H1 (cell line): ENCODE measurements at regions not wholly inside any gene's neighbourhood (a gene's known extent, or its start where the extent isn't known, plus 50 kb on each side); places are given as distances from the start of the nearest gene placed in this dataset.

Experiments
- CTCF ChIA-PET: fragments of 300-600 bp; sonication (Branson Sonifier 250); formaldehyde crosslinking; loops from one replicate; lab custom pipeline; 2021; ENCODE audit not compliant: partially characterized antibody; lab: Charles Lee
- POLR2A ChIA-PET: fragments of 300-600 bp; sonication (Branson Sonifier 250); formaldehyde crosslinking; loops from one replicate; lab custom pipeline; 2021; ENCODE audit warnings: inconsistent platforms; ENCODE audit not compliant: partially characterized antibody; lab: Charles Lee
- DNase-seq, 2 experiments: peaks; one replicate each; pipeline versions ENCODE4 v3.0.0 to v3.0.0-alpha.2; 2010 to 2022; ENCODE audit warnings: low spot score in 2 of 2, low read depth in 1 of 2, mixed read lengths in 1 of 2
- FAIRE-seq: peaks from 2 replicates; lab custom pipeline; 2011; peaks lifted over from hg19 to GRCh38; lab: Jason Lieb, UNC
- H2AFZ ChIP-seq: 2 replicates; pipeline ENCODE4 v1.8.1; 2012; ENCODE audit warnings: low read length, inconsistent platforms
- H2AK5ac ChIP-seq: 2 replicates; pipeline ENCODE4 v1.6.1; 2013; ENCODE audit warnings: low read depth, low read length
- H2BK120ac ChIP-seq: replicated peaks from 2 replicates; pipeline ENCODE3; 2013; ENCODE audit warnings: low read depth, low read length, inconsistent platforms
- H2BK12ac ChIP-seq: 2 replicates; pipeline ENCODE4 v1.6.1; 2013; ENCODE audit warnings: low read depth, low read length
- H2BK15ac ChIP-seq: 2 replicates; pipeline ENCODE4 v1.6.1; 2013; ENCODE audit warnings: low read length
- H2BK20ac ChIP-seq: 2 replicates; pipeline ENCODE4 v1.6.1; 2013; ENCODE audit warnings: low read length
- H2BK5ac ChIP-seq: 2 replicates; pipeline ENCODE4 v1.6.1; 2013; ENCODE audit warnings: low read depth, low read length
- H3K14ac ChIP-seq: 2 replicates; pipeline ENCODE4 v1.6.1; 2013; ENCODE audit warnings: inconsistent platforms; ENCODE audit not compliant: insufficient read length
- H3K18ac ChIP-seq: 2 replicates; pipeline ENCODE4 v1.6.1; 2013; ENCODE audit warnings: low read length; ENCODE audit errors: extremely low read depth
- H3K23ac ChIP-seq: 2 replicates; pipeline ENCODE4 v1.6.1; 2013; ENCODE audit warnings: inconsistent platforms; ENCODE audit not compliant: insufficient read length
- H3K23me2 ChIP-seq: 2 replicates; pipeline ENCODE4 v1.6.1; 2013; ENCODE audit warnings: low read depth, low read length
- H3K27ac ChIP-seq: 2 replicates; pipeline ENCODE4 v1.6.1; 2011; ENCODE audit warnings: low read depth, low read length, inconsistent platforms
- H3K27me3 ChIP-seq, 4 experiments: replicated peaks in 1 of 4; 1 replicate in 1 of 4; 2 replicates in 3 of 4; pipeline versions ENCODE4 v1.6.1 to v1.8.1; 2011 to 2013; ENCODE audit warnings: low read length in 3 of 4, mild to moderate bottlenecking in 3 of 4, inconsistent platforms in 2 of 4, mixed read lengths in 2 of 4, moderate library complexity in 1 of 4; ENCODE audit not compliant: control insufficient read depth in 3 of 4, insufficient read depth in 3 of 4; ENCODE audit errors: extremely low read depth in 1 of 4
- H3K36me3 ChIP-seq, 4 experiments: 2 replicates each; pipeline versions ENCODE4 v1.6.1 to v1.8.1; 2011 to 2013; ENCODE audit warnings: mild to moderate bottlenecking in 4 of 4, low read length in 3 of 4, moderate library complexity in 2 of 4, control low read depth in 1 of 4, inconsistent platforms in 1 of 4; ENCODE audit not compliant: insufficient read depth in 4 of 4, control insufficient read depth in 2 of 4
- H3K4ac ChIP-seq: replicated peaks from 2 replicates; pipeline ENCODE3; 2013; ENCODE audit warnings: low read length, low read depth, mixed read lengths, inconsistent platforms; ENCODE audit not compliant: insufficient read length
- H3K4me1 ChIP-seq, 4 experiments: replicated peaks in 1 of 4; 1 replicate in 1 of 4; 2 replicates in 3 of 4; pipeline versions ENCODE4 v1.6.1 to v1.8.1; 2011 to 2013; ENCODE audit warnings: low read length in 3 of 4, inconsistent platforms in 2 of 4, mixed read lengths in 1 of 4; ENCODE audit not compliant: insufficient read depth in 4 of 4, control insufficient read depth in 3 of 4
- H3K4me2 ChIP-seq, 2 experiments: 2 replicates each; pipeline versions ENCODE4 v1.6.1 to v1.8.1; 2011 to 2013; ENCODE audit warnings: low read depth in 2 of 2, low read length in 2 of 2, control low read depth in 1 of 2, inconsistent platforms in 1 of 2, mild to moderate bottlenecking in 1 of 2; ENCODE audit not compliant: insufficient read depth in 1 of 2
- H3K4me3 ChIP-seq, 4 experiments: fragments of 200-600, 300-600 bp in 1 of 4; sonication (generic), shearing (Covaris generic), sonication (Bioruptor Twin) in 1 of 4; 2 replicates each; pipeline versions ENCODE4 v1.5.1 to v1.8.1; 2011 to 2016; ENCODE audit warnings: low read length in 4 of 4, low read depth in 3 of 4, control low read depth in 2 of 4, inconsistent platforms in 2 of 4, mild to moderate bottlenecking in 2 of 4, mixed read lengths in 1 of 4, moderate library complexity in 1 of 4; ENCODE audit not compliant: insufficient read depth in 2 of 4; ENCODE audit errors: extremely low read depth in 1 of 4
- H3K56ac ChIP-seq: replicated peaks from 2 replicates; pipeline ENCODE3; 2013; ENCODE audit warnings: low read depth, mild to moderate bottlenecking, mixed read lengths, low read length, inconsistent platforms; ENCODE audit not compliant: insufficient read length
- H3K79me1 ChIP-seq: 2 replicates; pipeline ENCODE4 v1.6.1; 2013; ENCODE audit warnings: low read depth, low read length, control low read depth
- H3K79me2 ChIP-seq, 2 experiments: 2 replicates each; pipeline versions ENCODE4 v1.6.1 to v1.8.1; 2012 to 2013; ENCODE audit warnings: low read length in 2 of 2, mild to moderate bottlenecking in 2 of 2, inconsistent platforms in 1 of 2; ENCODE audit not compliant: insufficient read depth in 2 of 2, control insufficient read depth in 1 of 2
- H3K9ac ChIP-seq, 4 experiments: replicated peaks in 1 of 4; 1 replicate in 1 of 4; 2 replicates in 3 of 4; pipeline versions ENCODE4 v1.6.1 to v1.8.1; 2011 to 2013; ENCODE audit warnings: low read depth in 3 of 4, low read length in 3 of 4, control low read depth in 2 of 4, mild to moderate bottlenecking in 2 of 4, moderate library complexity in 2 of 4, inconsistent platforms in 1 of 4; ENCODE audit errors: extremely low read depth in 1 of 4
- H3K9me3 ChIP-seq, 2 experiments: 2 replicates each; pipeline versions ENCODE4 v1.6.1 to v1.8.1; 2012 to 2013; ENCODE audit warnings: mild to moderate bottlenecking in 2 of 2, moderate library complexity in 2 of 2, control low read depth in 1 of 2, inconsistent platforms in 1 of 2, low read depth in 1 of 2, low read length in 1 of 2, mixed read lengths in 1 of 2; ENCODE audit not compliant: insufficient read depth in 2 of 2
- H4K20me1 ChIP-seq, 2 experiments: replicated peaks in 1 of 2; 2 replicates each; pipeline versions ENCODE3 to v1.8.1; 2011 to 2013; ENCODE audit warnings: inconsistent platforms in 2 of 2, low read length in 2 of 2, mild to moderate bottlenecking in 1 of 2; ENCODE audit not compliant: insufficient read depth in 2 of 2, control insufficient read depth in 1 of 2
- H4K5ac ChIP-seq: 2 replicates; pipeline ENCODE4 v1.6.1; 2013; ENCODE audit warnings: low read length, low read depth, mixed read lengths, inconsistent platforms; ENCODE audit not compliant: insufficient read length
- H4K8ac ChIP-seq: 2 replicates; pipeline ENCODE4 v1.8.0; 2013; ENCODE audit warnings: mild to moderate bottlenecking, moderate library complexity, low read length, inconsistent platforms; ENCODE audit not compliant: insufficient read depth; ENCODE audit errors: extremely low read depth
- H4K91ac ChIP-seq: replicated peaks from 2 replicates; pipeline ENCODE3; 2013; ENCODE audit warnings: low read length, mixed read lengths, inconsistent platforms; ENCODE audit not compliant: insufficient read length
- RAD21 ChIP-seq, 2 experiments: IDR thresholded peaks in 1 of 2; conservative IDR thresholded peaks in 1 of 2; 2 replicates each; pipeline ENCODE4 v1.6.1; 2011; ENCODE audit warnings: low read depth in 2 of 2, low read length in 2 of 2, improper control_type of control experiment in 1 of 2, inconsistent platforms in 1 of 2, mild to moderate bottlenecking in 1 of 2, moderate library complexity in 1 of 2
- RXRA ChIP-seq: IDR thresholded peaks from 2 replicates; pipeline ENCODE4 v1.6.1; 2011; ENCODE audit warnings: low read depth, mild to moderate bottlenecking, low read length, moderate library complexity; ENCODE audit not compliant: insufficient read depth
- SAP30 ChIP-seq: fragments of 300-600 bp; sonication (generic); IDR thresholded peaks from 2 replicates; pipeline ENCODE4 v1.7.1; 2012; ENCODE audit warnings: low read length, moderate library complexity, mild to moderate bottlenecking, inconsistent platforms; ENCODE audit not compliant: insufficient read depth, insufficient replicate concordance
- WGBS, 2 experiments: shearing (Covaris generic) in 1 of 2; methylation state at CpG; one replicate each; pipeline versions ENCODE4 v1.1.6 to v1.1.7; 2013 to 2015; ENCODE audit warnings: low lambda C conversion rate in 2 of 2, mixed read lengths in 2 of 2, inconsistent platforms in 1 of 2, low coverage in 1 of 2, missing lambda C conversion rate in 1 of 2; ENCODE audit not compliant: insufficient replicate concordance in 2 of 2, insufficient coverage in 1 of 2, insufficient read length in 1 of 2; ENCODE audit errors: extremely low coverage in 1 of 2, missing lambda C conversion rate in 1 of 2; 5-methylcytosine and 5-hydroxymethylcytosine counted together

DNA sequence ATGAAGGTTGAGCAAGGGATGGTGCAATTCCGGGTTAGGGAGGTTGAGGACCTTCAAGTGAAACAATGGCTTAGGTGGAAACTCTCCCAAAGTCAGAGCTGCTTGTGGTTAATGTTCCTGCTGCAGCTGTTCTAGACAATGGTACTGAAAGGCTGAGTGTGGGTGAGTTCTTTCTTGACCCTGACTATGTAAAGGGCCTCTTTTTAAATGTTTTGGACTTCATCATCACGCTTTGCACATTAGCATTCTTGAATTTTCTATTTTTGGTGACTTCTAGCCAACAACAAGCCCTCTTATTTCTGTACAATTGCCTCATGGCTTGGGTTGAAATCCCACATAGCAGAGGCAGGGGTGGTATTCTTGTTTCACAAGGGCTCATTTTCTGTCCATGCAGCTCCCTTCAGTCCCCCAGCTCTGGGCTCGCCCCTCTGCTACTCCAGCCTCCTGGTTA lies 136.3 kb upstream of the ANKRD55 start:
- Histone ChIP-seq H3K56ac (no peak overlapping the region), H3K36me3 (no peaks in the 10 kb centered on the region), H3K23ac (no peak overlapping the region), H3K4me2 (no peak overlapping the region), H2AK5ac (no peak overlapping the region), H4K5ac (no peak overlapping the region), H3K14ac (no peak overlapping the region), H3K27me3 (no peaks in the 10 kb centered on the region), H3K9me3 (peaks cover 5% of the 10 kb centered on the region in 2 experiments; a peak in 2 of 4 replicates), H3K23me2 (peaks cover 2% of the 10 kb centered on the region; the same call in 1 of the 2 replicates), H2BK20ac (no peak overlapping the region), H3K4me3 (no peak overlapping the region), H2BK15ac (no peak overlapping the region), H3K4me1 (no peaks in the 10 kb centered on the region), H3K79me1 (no peaks in the 10 kb centered on the region), H2BK120ac (no peak overlapping the region), H3K27ac (no peak overlapping the region), H2BK12ac (no peak overlapping the region), H2BK5ac (no peak overlapping the region), H4K20me1 (no peaks in the 10 kb centered on the region), H4K91ac (no peak overlapping the region), H4K8ac (no peak overlapping the region), H2AFZ (no peak overlapping the region), H3K4ac (no peak overlapping the region), H3K18ac (no peak overlapping the region), H3K9ac (no peak overlapping the region), H3K79me2 (no peaks in the 10 kb centered on the region)
- no peak for DNase-seq
- POLR2A ChIA-PET = no interaction called here
- WGBS, 2 experiments = 86% methylated on average over 3 of the region's 3 CpGs; no CpG with 5 or more reads in 1 of the 2 experiments
- CTCF ChIA-PET = interaction anchor here (0.9 kb wide), 1 partner anchor 47 kb away, joined by 3 read pairs; no protein-coding TSS in a partner anchor
- no peak for FAIRE-seq
- TF ChIP-seq SAP30 = no peak
- TF ChIP-seq RXRA = no peak
- no peak for TF ChIP-seq RAD21 (IDR thresholded peaks at IDR 0.05 in 1 of 2, conservative IDR thresholded peaks at IDR 0.05 in 1 of 2; ENCODE audit: low read depth in 2 of 2, low read length in 2 of 2)
